Mesenchymal stem cell (in vitro differentiated cells and primary cell): ENCODE measurements at regions not wholly inside any gene's neighbourhood (a gene's known extent, or its start where the extent isn't known, plus 50 kb on each side); places are given as distances from the start of the nearest gene placed in this dataset.
A peak's percentile ranks its signal among the peaks of the same experiment; 100 is the strongest.
"Not testable (repeated sequence)": the region's sequence is repeated elsewhere in the genome, so short reads cannot be mapped to it uniquely, and the experiment has no call there.

Source experiments
- DNase-seq: peaks from one replicate; pipeline ENCODE4 v3.0.0-alpha.2; 2013
- H2AFZ ChIP-seq: one replicate; pipeline ENCODE4 v1.6.1; 2013; ENCODE audit warnings: low read depth, mild to moderate bottlenecking, control low read depth, inconsistent platforms, low read length, moderate library complexity
- H2AK5ac ChIP-seq: 2 replicates; pipeline ENCODE4 v1.6.1; 2013; ENCODE audit warnings: low read length, moderate library complexity, mild to moderate bottlenecking, inconsistent platforms; ENCODE audit not compliant: severe bottlenecking
- H2BK120ac ChIP-seq: one replicate; pipeline ENCODE4 v1.6.1; 2013; ENCODE audit warnings: low read depth, mild to moderate bottlenecking, inconsistent platforms, low read length, moderate library complexity
- H2BK12ac ChIP-seq, 2 experiments: one replicate each; pipeline ENCODE4 v1.6.1; 2013; ENCODE audit warnings: inconsistent platforms in 2 of 2, low read length in 2 of 2, mild to moderate bottlenecking in 2 of 2, moderate library complexity in 2 of 2, control low read depth in 1 of 2
- H2BK15ac ChIP-seq: one replicate; pipeline ENCODE4 v1.6.1; 2013; ENCODE audit warnings: mild to moderate bottlenecking, low read depth, inconsistent platforms; ENCODE audit not compliant: poor library complexity, severe bottlenecking
- H2BK5ac ChIP-seq: 2 replicates; pipeline ENCODE4 v1.6.1; 2013; ENCODE audit warnings: low read depth, mild to moderate bottlenecking, low read length, control low read depth, inconsistent platforms; ENCODE audit not compliant: poor library complexity, severe bottlenecking
- H3K14ac ChIP-seq, 2 experiments: one replicate each; pipeline ENCODE4 v1.6.1; 2013; ENCODE audit warnings: inconsistent platforms in 2 of 2, low read length in 2 of 2, control low read depth in 1 of 2, mild to moderate bottlenecking in 1 of 2, moderate library complexity in 1 of 2
- H3K18ac ChIP-seq, 2 experiments: one replicate each; pipeline ENCODE4 v1.6.1; 2013; ENCODE audit warnings: inconsistent platforms in 2 of 2, low read length in 2 of 2, control low read depth in 1 of 2, low read depth in 1 of 2, mild to moderate bottlenecking in 1 of 2
- H3K23ac ChIP-seq, 2 experiments: one replicate each; pipeline ENCODE4 v1.6.1; 2013; ENCODE audit warnings: inconsistent platforms in 2 of 2, low read length in 2 of 2, mild to moderate bottlenecking in 2 of 2, moderate library complexity in 2 of 2, control low read depth in 1 of 2
- H3K27ac ChIP-seq: 2 replicates; pipeline ENCODE4 v1.5.1; 2013; ENCODE audit warnings: mild to moderate bottlenecking, moderate library complexity, low read length, control low read depth, inconsistent platforms; ENCODE audit not compliant: poor library complexity, severe bottlenecking
- H3K27me3 ChIP-seq, 2 experiments: 2 replicates each; pipeline versions ENCODE4 v1.6.1 to v1.7.0; 2013; ENCODE audit warnings: low read length in 2 of 2, mild to moderate bottlenecking in 2 of 2, moderate library complexity in 2 of 2, control low read depth in 1 of 2, inconsistent platforms in 1 of 2; ENCODE audit not compliant: control insufficient read depth in 1 of 2, insufficient read depth in 1 of 2
- H3K36me3 ChIP-seq, 2 experiments: 2 replicates each; pipeline versions ENCODE4 v1.6.1 to v1.7.0; 2013; ENCODE audit warnings: low read length in 2 of 2, control low read depth in 1 of 2, inconsistent platforms in 1 of 2, low read depth in 1 of 2, mild to moderate bottlenecking in 1 of 2; ENCODE audit not compliant: insufficient read depth in 2 of 2, control insufficient read depth in 1 of 2
- H3K4ac ChIP-seq, 2 experiments: one replicate each; pipeline ENCODE4 v1.6.1; 2013; ENCODE audit warnings: inconsistent platforms in 2 of 2, low read length in 2 of 2, mild to moderate bottlenecking in 2 of 2, moderate library complexity in 2 of 2, control low read depth in 1 of 2, low read depth in 1 of 2
- H3K4me1 ChIP-seq: 2 replicates; pipeline ENCODE4 v1.6.1; 2013; ENCODE audit warnings: low read depth, low read length, control low read depth; ENCODE audit not compliant: control insufficient read depth, insufficient read depth
- H3K4me2 ChIP-seq: 2 replicates; pipeline ENCODE4 v1.6.1; 2013; ENCODE audit warnings: low read length, mild to moderate bottlenecking, inconsistent platforms; ENCODE audit not compliant: poor library complexity, severe bottlenecking
- H3K4me3 ChIP-seq, 2 experiments: 2 replicates each; pipeline versions ENCODE4 v1.5.1 to v1.7.0; 2013; ENCODE audit warnings: low read length in 2 of 2, mild to moderate bottlenecking in 2 of 2, control low read depth in 1 of 2, low read depth in 1 of 2; ENCODE audit not compliant: insufficient read depth in 1 of 2
- H3K79me1 ChIP-seq: replicated peaks from 2 replicates; pipeline ENCODE4 v1.6.1; 2013; ENCODE audit warnings: mild to moderate bottlenecking, control low read depth, low read length, inconsistent platforms; ENCODE audit not compliant: poor library complexity, severe bottlenecking
- H3K9ac ChIP-seq: 2 replicates; pipeline ENCODE4 v1.7.0; 2013; ENCODE audit warnings: mild to moderate bottlenecking, low read length, moderate library complexity
- H3K9me3 ChIP-seq: 2 replicates; pipeline ENCODE4 v1.7.0; 2013; ENCODE audit warnings: mild to moderate bottlenecking, low read length; ENCODE audit not compliant: control insufficient read depth
- H4K8ac ChIP-seq: one replicate; pipeline ENCODE4 v1.6.1; 2013; ENCODE audit warnings: inconsistent platforms, mild to moderate bottlenecking, low read length, moderate library complexity
- H4K91ac ChIP-seq: one replicate; pipeline ENCODE4 v1.6.1; 2013; ENCODE audit warnings: mild to moderate bottlenecking, low read length, inconsistent platforms
- WGBS: methylation state at CpG from one replicate; pipeline ENCODE4 v1.1.7; 2013; ENCODE audit warnings: mixed read lengths; 5-methylcytosine and 5-hydroxymethylcytosine counted together

DNA sequence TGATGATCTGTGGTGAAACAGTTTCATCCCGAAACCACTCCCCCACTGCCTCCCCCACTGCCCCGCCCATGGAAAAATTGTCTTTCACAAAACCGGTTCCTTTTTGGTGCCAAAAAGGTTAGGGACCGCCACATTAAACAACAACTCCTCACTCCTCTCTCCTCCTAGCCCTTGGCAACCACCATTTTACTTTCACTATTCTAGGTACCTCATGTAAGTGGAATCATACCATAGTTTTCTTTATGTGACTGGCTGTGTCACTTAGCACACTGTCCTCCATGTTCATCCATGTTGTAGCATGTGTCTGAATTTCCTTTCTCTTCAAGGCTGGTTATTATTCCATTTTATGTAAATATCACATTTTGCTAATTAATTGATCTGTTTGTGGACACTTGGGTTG, 99.3 kb downstream of the UTRN start:
- Histone ChIP-seq H3K36me3 (peaks cover 0 to 3% of the 10 kb centered on the region in 2 experiments), H2BK12ac (no peak overlapping the region), H3K4me2 (no peak overlapping the region), H2AFZ (no peak overlapping the region), H4K91ac (no peak overlapping the region), H2BK120ac (no peak overlapping the region), H3K9ac (no peak overlapping the region), H3K27ac (no peak overlapping the region), H3K79me1 (peaks cover 29% of the 10 kb centered on the region), H4K8ac (no peak overlapping the region), H3K23ac (no peak overlapping the region), H3K9me3 (no peaks in the 10 kb centered on the region), H3K4me1 (peaks cover 6% of the 10 kb centered on the region), H3K18ac (no peak overlapping the region), H2BK15ac (no peak overlapping the region), H3K14ac (no peak overlapping the region), H2BK5ac (no peak overlapping the region), H3K4ac (no peak overlapping the region), H3K4me3 (no peak overlapping the region), H2AK5ac (no peak overlapping the region), H3K27me3 (no peaks in the 10 kb centered on the region)
- DNase-seq, result no peak
- 99% methylated on average over 4 of the region's 4 CpGs for WGBS

DNA sequence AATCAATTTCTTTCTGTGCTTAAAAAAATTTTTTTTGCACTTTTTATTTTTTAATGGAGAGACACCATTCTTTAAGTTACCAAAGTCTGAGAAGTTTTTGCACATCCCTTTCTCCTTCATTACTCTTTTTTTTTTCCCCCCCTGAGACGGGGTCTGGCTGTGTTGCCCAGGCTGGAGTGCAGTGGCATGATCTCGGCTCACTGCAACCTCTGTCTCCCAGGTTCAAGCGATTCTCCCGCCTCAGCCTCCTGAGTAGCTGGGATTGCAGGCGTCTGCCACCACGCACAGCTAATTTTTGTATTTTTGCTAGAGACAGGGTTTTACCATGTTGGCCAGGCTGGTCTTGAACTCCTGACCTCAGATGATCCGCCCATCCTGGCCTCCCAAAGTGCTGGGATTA, 104.3 kb downstream of the UTRN start:
- peaks cover 31% of the 10 kb centered on the region for H3K79me1 ChIP-seq
- not testable (repeated sequence) for DNase-seq, H2AK5ac ChIP-seq, H3K27me3 ChIP-seq, H3K4me1 ChIP-seq, H2BK5ac ChIP-seq, H3K14ac ChIP-seq, H3K27ac ChIP-seq, H3K4me2 ChIP-seq, H3K9me3 ChIP-seq, H3K36me3 ChIP-seq, H3K9ac ChIP-seq, H2BK12ac ChIP-seq, H4K8ac ChIP-seq, H2BK120ac ChIP-seq, H4K91ac ChIP-seq, H3K23ac ChIP-seq, H2AFZ ChIP-seq, H3K4ac ChIP-seq, H2BK15ac ChIP-seq, H3K4me3 ChIP-seq, H3K18ac ChIP-seq
- WGBS, result 99% methylated on average over 7 of the region's 7 CpGs

DNA sequence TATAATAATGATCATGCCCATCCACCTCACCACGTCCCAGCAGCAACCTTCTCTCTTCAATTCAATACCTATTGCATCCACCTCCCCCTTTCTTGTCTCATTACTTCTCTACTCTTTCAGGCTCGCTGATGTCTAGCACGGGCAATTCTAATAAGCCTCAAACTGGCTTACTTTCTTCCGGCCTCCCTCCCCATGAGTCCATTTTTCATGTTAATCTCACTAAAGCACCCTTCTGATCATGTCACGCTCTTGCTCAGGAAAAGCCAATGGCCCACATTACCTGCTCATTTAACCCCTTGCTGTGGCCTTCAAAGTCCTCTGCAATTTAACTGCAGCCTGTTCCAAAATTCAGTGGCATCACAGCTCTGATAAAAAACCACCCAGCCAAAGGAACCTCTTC, 105.1 kb downstream of the UTRN start:
- Histone ChIP-seq H3K4me3 (no peak overlapping the region), H4K8ac (no peak overlapping the region), H3K4me1 (peaks cover 6% of the 10 kb centered on the region), H2BK120ac (no peak overlapping the region), H2BK5ac (no peak overlapping the region), H3K79me1 (peaks cover 31% of the 10 kb centered on the region), H2BK15ac (no peak overlapping the region), H3K27me3 (no peaks in the 10 kb centered on the region), H2BK12ac (no peak overlapping the region), H3K27ac (no peak overlapping the region), H3K18ac (no peak overlapping the region), H4K91ac (no peak overlapping the region), H3K36me3 (peaks cover 0 to 3% of the 10 kb centered on the region in 2 experiments), H3K4ac (no peak overlapping the region), H3K9me3 (no peaks in the 10 kb centered on the region), H2AK5ac (no peak overlapping the region), H3K9ac (no peak overlapping the region), H3K4me2 (no peak overlapping the region), H3K23ac (peak overlapping the region in 1 of 2 experiments; percentile 35), H3K14ac (no peak overlapping the region), H2AFZ (no peak overlapping the region)
- WGBS, result 87% methylated on average over 5 of the region's 5 CpGs
- no peak for DNase-seq

DNA sequence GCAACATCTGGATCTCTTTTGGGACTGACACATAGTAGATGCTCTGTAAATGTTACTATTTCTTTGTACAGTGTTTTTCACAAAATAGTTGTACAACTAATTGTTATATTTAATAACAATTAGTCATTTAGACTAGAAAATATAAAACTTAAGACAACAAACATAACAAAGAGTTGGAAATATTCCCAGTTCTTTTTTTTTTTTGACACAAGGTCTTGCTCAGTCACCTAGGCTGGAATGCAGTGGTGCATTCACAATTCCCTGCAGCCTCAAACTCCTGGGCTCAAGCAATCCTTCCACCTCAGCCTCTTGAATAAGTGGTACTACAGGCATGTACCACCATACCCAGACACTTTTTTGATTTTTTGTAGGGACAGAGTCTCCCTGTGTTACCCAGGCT, 105.8 kb downstream of the UTRN start:
- no peak overlapping the region for H4K8ac ChIP-seq
- no peak overlapping the region for H2BK5ac ChIP-seq
- no peak overlapping the region for H2BK120ac ChIP-seq
- peak overlapping the region in 1 of 2 experiments; percentile 11 for H3K14ac ChIP-seq
- H3K4me3 ChIP-seq, result no peak overlapping the region
- no peak overlapping the region for H3K4ac ChIP-seq
- H3K4me2 ChIP-seq, result no peak overlapping the region
- H3K9me3 ChIP-seq, result no peaks in the 10 kb centered on the region
- DNase-seq, result no peak
- no peak overlapping the region for H3K23ac ChIP-seq
- H2BK12ac ChIP-seq, result no peak overlapping the region
- peaks cover 29% of the 10 kb centered on the region for H3K79me1 ChIP-seq
- no peak overlapping the region for H2BK15ac ChIP-seq
- no peak overlapping the region for H3K18ac ChIP-seq
- H3K9ac ChIP-seq, result no peak overlapping the region
- no peak overlapping the region for H2AK5ac ChIP-seq
- H3K27ac ChIP-seq, result no peak overlapping the region
- H3K27me3 ChIP-seq, result no peaks in the 10 kb centered on the region
- H3K4me1 ChIP-seq, result peaks cover 5% of the 10 kb centered on the region
- H2AFZ ChIP-seq, result no peak overlapping the region
- no peak overlapping the region for H4K91ac ChIP-seq
- peaks cover 0 to 3% of the 10 kb centered on the region in 2 experiments for H3K36me3 ChIP-seq
